ENCODE measurements at regions not wholly inside any gene's neighbourhood (a gene's known extent, or its start where the extent isn't known, plus 50 kb on each side); places are given as distances from the start of the nearest gene placed in this dataset.

GRCh38 chr9:120091206-120091605 lies 488.8 kb downstream of the CDK5RAP2 start:
- Histone ChIP-seq H3K4me1 (no peaks in the 10 kb centered on the region), H3K9me3 (ENCODE audit: control insufficient read depth, low read length) (no peaks in the 10 kb centered on the region), H2AFZ (no peak overlapping the region), H3K27me3 (ENCODE audit: control insufficient read depth, insufficient read depth, low read length) (no peaks in the 10 kb centered on the region), H3K9ac (no peak overlapping the region), H3K4me2 (ENCODE audit: low read length) (no peak overlapping the region), H3K79me2 (no peaks in the 10 kb centered on the region), H3K27ac (no peak overlapping the region), H3K4me3 (ENCODE audit: low read depth, low read length) (no peak overlapping the region), H3K36me3 (ENCODE audit: control insufficient read depth, insufficient read depth, low read length) (no peaks in the 10 kb centered on the region)
- TF ChIP-seq CTCF (IDR thresholded peaks at IDR 0.05) = no peak

GRCh38 chr9:120080849-120081248 lies 499.1 kb downstream of the CDK5RAP2 start:
- Histone ChIP-seq H3K4me2 (ENCODE audit: low read length) (no peak overlapping the region), H3K4me1 (no peaks in the 10 kb centered on the region), H3K9ac (no peak overlapping the region), H3K27me3 (ENCODE audit: control insufficient read depth, insufficient read depth, low read length) (no peaks in the 10 kb centered on the region), H3K36me3 (ENCODE audit: control insufficient read depth, insufficient read depth, low read length) (no peaks in the 10 kb centered on the region), H3K9me3 (ENCODE audit: control insufficient read depth, low read length) (no peaks in the 10 kb centered on the region), H2AFZ (no peak overlapping the region), H3K79me2 (no peaks in the 10 kb centered on the region), H3K27ac (no peak overlapping the region), H3K4me3 (ENCODE audit: low read depth, low read length) (no peak overlapping the region)
- no peak for TF ChIP-seq CTCF (IDR thresholded peaks at IDR 0.05)

GRCh38 chr9:120078112-120078511 lies 501.9 kb downstream of the CDK5RAP2 start:
- no peak overlapping the region for H3K4me3 ChIP-seq (ENCODE audit: low read depth, low read length)
- H3K27ac ChIP-seq = no peak overlapping the region
- no peak overlapping the region for H3K9ac ChIP-seq
- H3K9me3 ChIP-seq (ENCODE audit: control insufficient read depth, low read length) = no peaks in the 10 kb centered on the region
- H3K27me3 ChIP-seq (ENCODE audit: control insufficient read depth, insufficient read depth, low read length) = no peaks in the 10 kb centered on the region
- H2AFZ ChIP-seq = no peak overlapping the region
- H3K79me2 ChIP-seq = no peaks in the 10 kb centered on the region
- no peaks in the 10 kb centered on the region for H3K4me1 ChIP-seq
- H3K4me2 ChIP-seq (ENCODE audit: low read length) = no peak overlapping the region
- H3K36me3 ChIP-seq (ENCODE audit: control insufficient read depth, insufficient read depth, low read length) = no peaks in the 10 kb centered on the region
- no peak for TF ChIP-seq CTCF (IDR thresholded peaks at IDR 0.05)

- H3K36me3 ChIP-seq (ENCODE audit: control insufficient read depth, insufficient read depth, low read length) = no peaks in the 10 kb centered on the region
- no peaks in the 10 kb centered on the region for H3K27me3 ChIP-seq (ENCODE audit: control insufficient read depth, insufficient read depth, low read length)
- H3K4me2 ChIP-seq (ENCODE audit: low read length) = no peak overlapping the region
- H3K9ac ChIP-seq = no peak overlapping the region
- H3K79me2 ChIP-seq = no peaks in the 10 kb centered on the region
- no peak for TF ChIP-seq CTCF (IDR thresholded peaks at IDR 0.05)
- H3K4me3 ChIP-seq (ENCODE audit: low read depth, low read length) = no peak overlapping the region
- H3K4me1 ChIP-seq = no peaks in the 10 kb centered on the region
- no peak overlapping the region for H2AFZ ChIP-seq
- no peak overlapping the region for H3K27ac ChIP-seq
- no peaks in the 10 kb centered on the region for H3K9me3 ChIP-seq (ENCODE audit: control insufficient read depth, low read length)
Measured at GRCh38 chr9:120071760-120072159, 508.2 kb downstream of the CDK5RAP2 start.

- Histone ChIP-seq H3K27ac (no peak overlapping the region), H3K9me3 (ENCODE audit: control insufficient read depth, low read length) (no peaks in the 10 kb centered on the region), H3K9ac (no peak overlapping the region), H3K27me3 (ENCODE audit: control insufficient read depth, insufficient read depth, low read length) (no peaks in the 10 kb centered on the region), H3K4me2 (ENCODE audit: low read length) (no peak overlapping the region), H3K36me3 (ENCODE audit: control insufficient read depth, insufficient read depth, low read length) (no peaks in the 10 kb centered on the region), H3K4me1 (no peaks in the 10 kb centered on the region), H2AFZ (no peak overlapping the region), H3K4me3 (ENCODE audit: low read depth, low read length) (no peak overlapping the region), H3K79me2 (no peaks in the 10 kb centered on the region)
- no peak for TF ChIP-seq CTCF (IDR thresholded peaks at IDR 0.05)
Measured at GRCh38 chr9:120066315-120066714, 513.7 kb downstream of the CDK5RAP2 start.
